Common myeloid progenitor, CD34-positive (primary cell): ENCODE measurements at regions not wholly inside any gene's neighbourhood (a gene's known extent, or its start where the extent isn't known, plus 50 kb on each side); places are given as distances from the start of the nearest gene placed in this dataset.

Source experiments
- CTCF ChIA-PET: fragments of 350-600 bp; sonication (Branson Sonifier 250); formaldehyde crosslinking; loops from one replicate; lab custom pipeline; 2021; ENCODE audit warnings: antibody characterized with exemption; lab: Charles Lee
- POLR2A ChIA-PET: fragments of 350-600 bp; sonication (Branson Sonifier 250); formaldehyde crosslinking; loops from one replicate; lab custom pipeline; 2021; ENCODE audit warnings: antibody characterized with exemption; lab: Charles Lee
- DNase-seq, 3 donors: peaks; one replicate each; pipeline versions ENCODE4 v3.0.0 to v3.0.0-alpha.2; 2013
- H3K27ac ChIP-seq, 2 experiments: 1 replicate in 1 of 2; 2 replicates in 1 of 2; pipeline ENCODE4 v1.7.0; 2013; ENCODE audit warnings: inconsistent platforms in 2 of 2, low read length in 2 of 2, mild to moderate bottlenecking in 2 of 2, low read depth in 1 of 2, moderate library complexity in 1 of 2; ENCODE audit not compliant: severe bottlenecking in 2 of 2, insufficient read depth in 1 of 2, poor library complexity in 1 of 2
- H3K27me3 ChIP-seq, 5 experiments: replicated peaks in 2 of 5; 1 replicate in 3 of 5; 2 replicates in 2 of 5; pipeline versions ENCODE4 v1.6.1 to v1.7.0; 2013; ENCODE audit warnings: low read length in 4 of 5, mild to moderate bottlenecking in 2 of 5, moderate library complexity in 2 of 5, inconsistent platforms in 1 of 5; ENCODE audit not compliant: insufficient read depth in 5 of 5, control insufficient read depth in 4 of 5
- H3K36me3 ChIP-seq, 4 experiments: 1 replicate in 2 of 4; 2 replicates in 2 of 4; pipeline versions ENCODE4 v1.6.1 to v1.7.0; 2013; ENCODE audit warnings: low read length in 3 of 4, control low read depth in 1 of 4, mild to moderate bottlenecking in 1 of 4; ENCODE audit not compliant: control insufficient read depth in 4 of 4, insufficient read depth in 4 of 4
- H3K4me1 ChIP-seq, 4 experiments: 1 replicate in 3 of 4; 2 replicates in 1 of 4; pipeline versions ENCODE4 v1.6.1 to v1.7.1; 2013; ENCODE audit warnings: low read length in 3 of 4, mild to moderate bottlenecking in 3 of 4, control low read depth in 1 of 4, inconsistent platforms in 1 of 4, moderate library complexity in 1 of 4; ENCODE audit not compliant: control insufficient read depth in 4 of 4, insufficient read depth in 4 of 4; ENCODE audit errors: control extremely low read depth in 1 of 4
- H3K4me3 ChIP-seq, 7 experiments: 1 replicate in 4 of 7; 2 replicates in 3 of 7; pipeline versions ENCODE4 v1.5.1 to v1.7.0; 2013; ENCODE audit warnings: mild to moderate bottlenecking in 7 of 7, low read length in 6 of 7, moderate library complexity in 6 of 7, inconsistent platforms in 2 of 7, low read depth in 2 of 7, control low read depth in 1 of 7; ENCODE audit not compliant: insufficient read depth in 4 of 7, control insufficient read depth in 1 of 7; ENCODE audit errors: extremely low read depth in 1 of 7
- H3K9me3 ChIP-seq, 5 experiments: 1 replicate in 4 of 5; 2 replicates in 1 of 5; pipeline versions ENCODE4 v1.6.1 to v1.7.1; 2013; ENCODE audit warnings: low read length in 4 of 5, mild to moderate bottlenecking in 2 of 5, inconsistent platforms in 1 of 5, low read depth in 1 of 5, moderate library complexity in 1 of 5; ENCODE audit not compliant: control insufficient read depth in 4 of 5, insufficient read depth in 2 of 5; ENCODE audit errors: control extremely low read depth in 1 of 5
- WGBS: methylation state at CpG from one replicate; pipeline ENCODE4 v1.1.5; 2013; ENCODE audit not compliant: insufficient coverage; 5-methylcytosine and 5-hydroxymethylcytosine counted together

GRCh38 chr5:105885266-105885665, 1785.5 kb downstream of the EFNA5 start:
- H3K9me3 ChIP-seq, result peaks cover 0 to 1% (median 0%) of the 10 kb centered on the region in 5 experiments
- POLR2A ChIA-PET, result no interaction called here

GRCh38 chr5:105882956-105883481, 1787.7 kb downstream of the EFNA5 start:
- ChIA-PET POLR2A (no interaction called here), CTCF (no interaction called here)
- peaks cover 0 to 1% (median 0%) of the 10 kb centered on the region in 5 experiments for H3K9me3 ChIP-seq
- no peaks in the 10 kb centered on the region for H3K36me3 ChIP-seq
- no CpG with 5 or more reads among the region's 4 CpGs for WGBS
- DNase-seq, result no peak
- no peak overlapping the region for H3K27ac ChIP-seq
- no peaks in the 10 kb centered on the region for H3K4me1 ChIP-seq
- no peaks in the 10 kb centered on the region for H3K27me3 ChIP-seq
- no peak overlapping the region for H3K4me3 ChIP-seq

More at GRCh38 chr5:105885266-105885665, 1785.5 kb downstream of the EFNA5 start:
- Histone ChIP-seq H3K4me3 (no peak overlapping the region), H3K4me1 (no peaks in the 10 kb centered on the region), H3K27me3 (no peaks in the 10 kb centered on the region), H3K36me3 (no peaks in the 10 kb centered on the region), H3K27ac (no peak overlapping the region)
- CTCF ChIA-PET, result no interaction called here
- DNase-seq, result no peak
- WGBS, result no CpG with 5 or more reads among the region's 1 CpG

- Histone ChIP-seq H3K4me1 (no peaks in the 10 kb centered on the region), H3K4me3 (no peak overlapping the region), H3K27me3 (no peaks in the 10 kb centered on the region), H3K27ac (no peak overlapping the region), H3K9me3 (no peaks in the 10 kb centered on the region), H3K36me3 (no peaks in the 10 kb centered on the region)
- DNase-seq, result no peak
- ChIA-PET POLR2A (no interaction called here), CTCF (no interaction called here)
- no CpG with 5 or more reads among the region's 1 CpG for WGBS
These were observed 1792.3 kb downstream of the EFNA5 start for GRCh38 chr5:105878402-105878801.

- 80% methylated on average over 2 of the region's 2 CpGs for WGBS
- Histone ChIP-seq H3K9me3 (no peaks in the 10 kb centered on the region), H3K4me3 (no peak overlapping the region), H3K27me3 (no peaks in the 10 kb centered on the region), H3K4me1 (no peaks in the 10 kb centered on the region), H3K36me3 (no peaks in the 10 kb centered on the region), H3K27ac (no peak overlapping the region)
- ChIA-PET CTCF (no interaction called here), POLR2A (no interaction called here)
- no peak for DNase-seq
These were observed 1793.1 kb downstream of the EFNA5 start for GRCh38 chr5:105877592-105877991.

- ChIA-PET POLR2A (interaction anchor here (0.6 kb wide), 1 partner anchor 32 kb away, joined by 3 read pairs; no protein-coding TSS in a partner anchor), CTCF (no interaction called here)
- no peak for DNase-seq
- Histone ChIP-seq H3K36me3 (no peaks in the 10 kb centered on the region), H3K4me3 (no peak overlapping the region), H3K27me3 (no peaks in the 10 kb centered on the region), H3K27ac (no peak overlapping the region), H3K9me3 (peaks cover 0 to 1% (median 0%) of the 10 kb centered on the region in 5 experiments), H3K4me1 (no peaks in the 10 kb centered on the region)
- WGBS, result no CpG with 5 or more reads among the region's 2 CpGs
These were observed 1796.4 kb downstream of the EFNA5 start for GRCh38 chr5:105874316-105874715.

GRCh38 chr5:105872569-105873270, 1798.0 kb downstream of the EFNA5 start:
- 90% methylated on average over 9 of the region's 15 CpGs for WGBS
- Histone ChIP-seq H3K9me3 (peaks cover 0 to 1% (median 0%) of the 10 kb centered on the region in 5 experiments), H3K27ac (no peak overlapping the region), H3K36me3 (no peaks in the 10 kb centered on the region), H3K4me3 (no peak overlapping the region), H3K4me1 (no peaks in the 10 kb centered on the region), H3K27me3 (no peaks in the 10 kb centered on the region)
- POLR2A ChIA-PET, result interaction anchor here (0.6 kb wide), 1 partner anchor 74 kb away, joined by 5 read pairs; no protein-coding TSS in a partner anchor
- CTCF ChIA-PET, result no interaction called here
- DNase-seq, result no peak

GRCh38 chr5:105868038-105868780, 1802.5 kb downstream of the EFNA5 start:
- WGBS, result 92% methylated on average over 1 of the region's 1 CpG
- ChIA-PET POLR2A (no interaction called here), CTCF (no interaction called here)
- no peaks in the 10 kb centered on the region for H3K36me3 ChIP-seq
- no peak for DNase-seq
- peaks cover 0 to 1% (median 0%) of the 10 kb centered on the region in 5 experiments for H3K9me3 ChIP-seq
- no peaks in the 10 kb centered on the region for H3K27me3 ChIP-seq
- no peaks in the 10 kb centered on the region for H3K4me1 ChIP-seq
- H3K4me3 ChIP-seq, result no peak overlapping the region
- no peak overlapping the region for H3K27ac ChIP-seq
